ENCODE measurements at regions not wholly inside any gene's neighbourhood (a gene's known extent, or its start where the extent isn't known, plus 50 kb on each side); places are given as distances from the start of the nearest gene placed in this dataset.
"Not testable (repeated sequence)": the region's sequence is repeated elsewhere in the genome, so short reads cannot be mapped to it uniquely, and the experiment has no call there.

DNA sequence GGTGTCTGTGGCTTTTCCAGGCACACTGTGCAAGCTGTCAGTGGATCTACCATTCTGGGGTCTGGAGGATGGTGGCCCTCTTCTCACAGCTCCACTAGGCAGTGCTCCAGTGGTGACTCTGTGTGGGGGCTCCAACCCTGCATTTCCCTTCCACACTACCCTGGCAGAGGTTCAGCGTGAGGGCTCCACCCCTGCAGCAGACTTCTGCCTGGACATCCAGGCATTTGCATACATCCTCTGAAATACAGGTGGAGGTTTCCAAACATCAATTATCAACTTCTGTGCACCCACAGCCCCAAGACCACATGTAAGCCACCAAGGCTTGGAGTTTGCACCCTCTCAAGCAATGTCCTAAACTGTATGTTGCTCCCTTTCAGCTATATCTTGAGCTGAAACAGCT is 423.2 kb downstream of the IPO8 start:
- TF ChIP-seq, protein P1, sequence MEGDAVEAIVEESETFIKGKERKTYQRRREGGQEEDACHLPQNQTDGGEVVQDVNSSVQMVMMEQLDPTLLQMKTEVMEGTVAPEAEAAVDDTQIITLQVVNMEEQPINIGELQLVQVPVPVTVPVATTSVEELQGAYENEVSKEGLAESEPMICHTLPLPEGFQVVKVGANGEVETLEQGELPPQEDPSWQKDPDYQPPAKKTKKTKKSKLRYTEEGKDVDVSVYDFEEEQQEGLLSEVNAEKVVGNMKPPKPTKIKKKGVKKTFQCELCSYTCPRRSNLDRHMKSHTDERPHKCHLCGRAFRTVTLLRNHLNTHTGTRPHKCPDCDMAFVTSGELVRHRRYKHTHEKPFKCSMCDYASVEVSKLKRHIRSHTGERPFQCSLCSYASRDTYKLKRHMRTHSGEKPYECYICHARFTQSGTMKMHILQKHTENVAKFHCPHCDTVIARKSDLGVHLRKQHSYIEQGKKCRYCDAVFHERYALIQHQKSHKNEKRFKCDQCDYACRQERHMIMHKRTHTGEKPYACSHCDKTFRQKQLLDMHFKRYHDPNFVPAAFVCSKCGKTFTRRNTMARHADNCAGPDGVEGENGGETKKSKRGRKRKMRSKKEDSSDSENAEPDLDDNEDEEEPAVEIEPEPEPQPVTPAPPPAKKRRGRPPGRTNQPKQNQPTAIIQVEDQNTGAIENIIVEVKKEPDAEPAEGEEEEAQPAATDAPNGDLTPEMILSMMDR (IDR thresholded peaks at IDR 0.05): not testable (repeated sequence)
- TF ChIP-seq POLR2AphosphoS5, EP300 (IDR thresholded peaks at IDR 0.05): not testable (repeated sequence)

Data from gastroesophageal sphincter (tissue), 3 donors.